LNCaP clone FGC (cell line): ENCODE measurements at regions not wholly inside any gene's neighbourhood (a gene's known extent, or its start where the extent isn't known, plus 50 kb on each side); places are given as distances from the start of the nearest gene placed in this dataset.
A peak's percentile ranks its signal among the peaks of the same experiment; 100 is the strongest.

Source experiments
- DNase-seq: peaks from one replicate; pipeline ENCODE4 v3.0.0-alpha.2; 2011; ENCODE audit warnings: low read depth
- H3K4me3 ChIP-seq: 2 replicates; pipeline ENCODE4 v1.5.1; 2011; ENCODE audit warnings: mild to moderate bottlenecking, low read depth, low read length, control low read depth
- CTCF ChIP-seq: IDR thresholded peaks from 2 replicates; pipeline ENCODE4 v1.5.1; 2012; ENCODE audit warnings: mild to moderate bottlenecking; ENCODE audit not compliant: control insufficient read depth, insufficient read depth; ENCODE audit errors: extremely low read depth

DNA sequence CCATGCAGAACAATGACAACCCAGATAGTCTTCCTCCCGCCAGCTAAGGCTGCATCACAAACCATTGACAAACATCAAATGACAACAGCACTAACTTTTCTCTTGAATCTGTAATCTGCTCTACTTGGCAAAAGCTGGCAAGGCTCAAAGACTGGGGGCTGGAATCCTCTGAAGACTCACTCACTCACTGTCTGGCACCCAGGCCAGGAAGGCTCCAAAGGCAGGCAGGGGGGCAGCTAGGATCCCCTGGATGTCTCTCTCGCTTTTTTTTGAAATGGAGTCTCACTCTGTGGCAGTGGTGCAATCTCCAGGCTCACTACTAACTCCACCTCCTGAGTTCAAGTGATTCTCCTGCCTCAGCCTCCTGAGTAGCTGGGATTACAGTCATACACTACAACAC, 159.7 kb upstream of the GPR26 start:
- no peak overlapping the region for H3K4me3 ChIP-seq
- TF ChIP-seq CTCF: no peak
- DNase-seq: no peak

GRCh38 chr10:123507298-123507697, 158.9 kb upstream of the GPR26 start:
- DNase-seq: peak; percentile 92
- no peak for TF ChIP-seq CTCF
- H3K4me3 ChIP-seq: no peak overlapping the region

DNA sequence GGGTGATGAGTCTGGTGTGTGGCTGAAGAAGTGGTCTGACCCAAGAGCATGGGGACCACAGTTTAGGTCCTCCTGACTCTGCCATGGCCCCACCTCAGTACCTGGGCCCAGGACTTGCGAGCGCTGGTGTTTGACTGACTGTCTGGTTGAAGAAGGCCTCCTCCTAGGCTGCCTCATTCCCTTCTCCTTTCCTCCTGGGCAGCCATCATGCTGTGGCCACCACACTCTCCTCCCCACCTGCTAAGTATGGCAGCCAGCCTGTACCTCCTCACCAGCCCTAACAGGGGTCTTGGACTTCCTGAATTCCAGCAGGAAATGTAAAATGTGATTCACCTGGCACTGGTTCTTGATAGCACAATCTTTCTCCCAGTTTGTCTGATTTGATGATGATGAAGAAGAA, 156.8 kb upstream of the GPR26 start:
- H3K4me3 ChIP-seq: no peak overlapping the region
- no peak for DNase-seq
- no peak for TF ChIP-seq CTCF

DNA sequence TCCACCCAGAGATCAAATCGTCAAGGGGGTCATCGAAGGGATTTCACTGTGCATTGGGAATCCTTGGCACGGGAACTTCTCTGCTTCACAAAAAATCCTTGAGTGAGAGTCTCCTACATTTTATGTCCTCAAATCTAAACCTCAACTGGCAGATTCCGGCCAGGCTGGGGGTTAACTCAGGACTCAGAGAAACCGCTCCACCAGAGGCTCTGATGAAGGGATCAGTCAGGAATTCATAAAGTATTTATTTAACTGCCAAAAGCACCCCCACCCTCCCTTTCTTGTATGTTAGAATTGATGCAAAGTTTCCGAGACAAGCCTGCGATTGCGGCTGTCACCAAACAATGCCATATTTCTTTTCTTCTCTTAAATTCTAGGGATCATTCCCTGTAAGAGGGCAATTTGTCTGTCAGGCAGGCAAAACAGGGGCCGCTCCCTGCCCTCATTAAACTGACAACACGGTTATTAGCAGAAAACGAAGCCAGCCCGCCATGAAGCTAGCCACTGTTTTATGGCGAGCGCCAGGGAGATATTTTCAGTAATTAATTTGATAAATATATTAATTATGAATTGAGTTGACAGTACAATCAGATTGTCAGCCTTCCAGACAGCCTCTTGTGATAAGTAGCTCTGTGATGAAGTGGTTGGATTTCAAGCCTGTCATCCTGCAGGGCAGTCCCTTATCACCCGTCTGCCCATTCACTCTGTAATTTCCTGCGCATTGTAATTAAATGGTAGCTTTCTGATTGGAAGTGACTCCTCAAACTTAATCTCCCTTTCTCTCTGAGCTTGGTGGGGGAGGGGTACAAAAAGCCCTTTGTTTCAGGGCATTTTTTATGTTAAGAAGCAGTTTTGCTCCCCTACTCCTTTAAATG, 153.0 kb upstream of the GPR26 start:
- no peak for TF ChIP-seq CTCF
- DNase-seq: no peak
- no peak overlapping the region for H3K4me3 ChIP-seq

DNA sequence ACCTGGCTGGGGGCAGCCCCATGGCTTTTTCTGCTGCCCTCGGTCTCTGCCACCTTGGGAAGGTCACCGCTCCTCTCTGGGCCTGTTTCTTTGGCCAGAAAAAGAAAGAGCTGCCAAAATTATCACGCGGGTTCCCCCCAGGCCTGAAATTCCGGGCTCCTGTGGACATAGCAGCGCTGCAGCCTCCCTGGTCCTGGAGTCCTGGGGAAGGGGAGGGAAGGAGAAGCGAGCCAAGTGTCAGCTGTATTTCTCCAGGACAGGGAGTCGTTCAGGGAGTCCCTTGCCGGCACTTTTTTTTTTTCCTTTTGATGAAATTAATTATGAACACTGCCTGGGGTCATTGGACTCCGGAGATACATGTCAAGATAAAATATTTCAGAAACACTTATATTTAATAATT, 152.3 kb upstream of the GPR26 start:
- no peak for DNase-seq
- H3K4me3 ChIP-seq: no peak overlapping the region
- TF ChIP-seq CTCF: no peak

DNA sequence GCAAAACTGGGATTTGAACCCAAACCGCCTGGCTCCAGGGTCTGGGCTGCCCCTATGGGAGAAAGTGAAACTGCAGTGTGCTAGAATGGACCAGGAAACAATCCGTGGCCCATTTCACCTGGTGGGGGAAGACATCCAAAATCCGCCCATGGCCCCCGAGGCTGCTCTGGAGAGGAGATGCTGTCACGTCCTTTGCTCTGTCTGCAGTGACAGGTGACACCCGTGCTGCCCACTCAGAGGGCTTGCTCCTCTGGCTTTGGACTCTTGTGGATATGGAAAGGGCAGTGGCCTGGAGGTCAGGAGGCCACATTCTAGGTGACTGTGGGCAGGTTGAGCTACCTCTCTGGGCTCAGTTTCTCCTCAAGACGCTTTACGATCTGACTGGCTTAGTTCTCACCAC, 151.2 kb upstream of the GPR26 start:
- H3K4me3 ChIP-seq: no peak overlapping the region
- DNase-seq: no peak
- TF ChIP-seq CTCF: no peak

DNA sequence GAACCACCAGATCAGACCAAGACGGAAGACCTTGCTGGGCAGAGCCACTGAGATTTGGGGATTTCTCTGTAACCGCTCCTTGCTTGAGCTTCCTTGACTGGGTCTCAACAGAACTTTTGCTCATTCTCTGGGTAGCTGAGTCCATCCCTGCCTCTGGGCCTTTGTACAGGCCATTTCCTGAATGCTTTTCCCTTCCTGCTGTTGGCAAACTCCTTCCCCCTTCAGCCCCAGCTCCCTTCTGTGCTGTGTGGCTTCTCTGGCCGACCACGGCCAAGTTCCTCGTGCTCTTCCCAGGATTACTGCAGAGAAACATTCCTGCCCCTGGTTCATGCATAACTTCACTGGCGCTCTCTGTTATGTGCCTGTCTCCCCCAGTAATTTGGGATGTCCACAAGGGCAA, 150.5 kb upstream of the GPR26 start:
- no peak overlapping the region for H3K4me3 ChIP-seq
- no peak for TF ChIP-seq CTCF
- DNase-seq: no peak
